ENCODE measurements at regions not wholly inside any gene's neighbourhood (a gene's known extent, or its start where the extent isn't known, plus 50 kb on each side); places are given as distances from the start of the nearest gene placed in this dataset.
A peak's percentile ranks its signal among the peaks of the same experiment; 100 is the strongest.
"Not testable (repeated sequence)": the region's sequence is repeated elsewhere in the genome, so short reads cannot be mapped to it uniquely, and the experiment has no call there.

GRCh38 chr13:78085434-78086225 lies 167.0 kb upstream of the EDNRB start:
- DNase-seq: no peak

GRCh38 chr13:78084401-78084800 lies 165.8 kb upstream of the EDNRB start:
- no peak for DNase-seq

- DNase-seq: no peak
Observed at GRCh38 chr13:78078168-78078567, 159.5 kb upstream of the EDNRB start.

- no peak for DNase-seq
Observed at GRCh38 chr13:78067290-78067689, 148.7 kb upstream of the EDNRB start.

- DNase-seq: no peak
Observed at GRCh38 chr13:78065141-78065540, 146.5 kb upstream of the EDNRB start.

- no peak for DNase-seq
Observed at GRCh38 chr13:78061806-78062205, 143.2 kb upstream of the EDNRB start.

GRCh38 chr13:78060966-78061365 lies 142.3 kb upstream of the EDNRB start:
- DNase-seq: peak in 28 of 56 donors; percentile 3 to 64 (median 26)

- not testable (repeated sequence) for DNase-seq
Observed at GRCh38 chr13:78056865-78057264, 138.2 kb upstream of the EDNRB start.

GRCh38 chr13:78054157-78054556 lies 135.5 kb upstream of the EDNRB start:
- DNase-seq: peak in 19 of 56 donors; percentile 0 to 57 (median 9)

- DNase-seq: no peak
Observed at GRCh38 chr13:78047151-78047550, 128.5 kb upstream of the EDNRB start.

- DNase-seq: no peak
Observed at GRCh38 chr13:78046331-78046730, 127.7 kb upstream of the EDNRB start.

- no peak for DNase-seq
Observed at GRCh38 chr13:78045916-78046315, 127.3 kb upstream of the EDNRB start.

- not testable (repeated sequence) for DNase-seq
Observed at GRCh38 chr13:78041366-78041765, 122.7 kb upstream of the EDNRB start.

GRCh38 chr13:78040205-78040830 lies 121.7 kb upstream of the EDNRB start:
- DNase-seq: no peak

GRCh38 chr13:78036841-78037240 lies 118.2 kb upstream of the EDNRB start:
- DNase-seq: no peak

- no peak for DNase-seq
Observed at GRCh38 chr13:78035500-78035899, 116.9 kb upstream of the EDNRB start.

GRCh38 chr13:78033509-78033908 lies 114.9 kb upstream of the EDNRB start:
- DNase-seq: no peak

- no peak for DNase-seq
Observed at GRCh38 chr13:78032132-78032531, 113.5 kb upstream of the EDNRB start.

- DNase-seq: no peak
Observed at GRCh38 chr13:78030341-78030896, 111.8 kb upstream of the EDNRB start.

- DNase-seq: no peak
Observed at GRCh38 chr13:78029901-78030300, 111.3 kb upstream of the EDNRB start.

- DNase-seq: no peak
Observed at GRCh38 chr13:78028960-78029359, 110.3 kb upstream of the EDNRB start.

GRCh38 chr13:78024996-78025395 lies 106.4 kb upstream of the EDNRB start:
- DNase-seq: no peak
